Neural cell (in vitro differentiated cells): ENCODE measurements at regions not wholly inside any gene's neighbourhood (a gene's known extent, or its start where the extent isn't known, plus 50 kb on each side); places are given as distances from the start of the nearest gene placed in this dataset.

Experiments used
- POLR2AphosphoS5 ChIP-seq: IDR thresholded peaks from 2 replicates; pipeline ENCODE4 v1.6.1; 2012
- RAD21 ChIP-seq: fragments of 450-650 bp; conservative IDR thresholded peaks from 2 replicates; pipeline ENCODE4 v1.6.1; 2014; ENCODE audit warnings: antibody characterized with exemption, mild to moderate bottlenecking, moderate library complexity
- TF ChIP-seq, protein P1 (sequence below): fragments of 450-650 bp; IDR thresholded peaks from 2 replicates; pipeline ENCODE4 v1.5.1; 2014; ENCODE audit warnings: antibody characterized with exemption, mild to moderate bottlenecking, moderate library complexity; ENCODE audit not compliant: poor library complexity, severe bottlenecking
- TF ChIP-seq, protein P2 (sequence below): IDR thresholded peaks from 2 replicates; pipeline ENCODE4 v1.6.1; 2012; ENCODE audit warnings: borderline replicate concordance

DNA sequence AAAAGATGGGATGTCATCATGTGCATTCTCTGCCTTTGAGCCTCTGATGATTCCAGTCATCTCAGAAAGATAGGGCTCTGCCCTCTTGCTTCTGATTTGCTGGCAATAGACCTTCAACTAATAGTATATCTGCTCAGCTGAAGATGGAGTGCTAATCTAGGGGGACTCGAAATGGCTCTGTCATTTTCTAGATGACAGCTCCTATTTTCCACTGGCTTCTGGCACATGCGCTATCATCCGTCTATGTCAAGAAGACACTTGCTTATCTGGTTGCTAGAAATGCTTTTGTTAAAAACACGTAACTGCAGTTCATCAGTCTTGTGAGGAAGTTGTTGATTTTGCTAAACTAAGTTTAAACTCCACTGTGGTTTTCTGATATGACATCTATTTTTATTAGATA, 265.5 kb upstream of the ZNF608 start:
- TF ChIP-seq, protein P1, sequence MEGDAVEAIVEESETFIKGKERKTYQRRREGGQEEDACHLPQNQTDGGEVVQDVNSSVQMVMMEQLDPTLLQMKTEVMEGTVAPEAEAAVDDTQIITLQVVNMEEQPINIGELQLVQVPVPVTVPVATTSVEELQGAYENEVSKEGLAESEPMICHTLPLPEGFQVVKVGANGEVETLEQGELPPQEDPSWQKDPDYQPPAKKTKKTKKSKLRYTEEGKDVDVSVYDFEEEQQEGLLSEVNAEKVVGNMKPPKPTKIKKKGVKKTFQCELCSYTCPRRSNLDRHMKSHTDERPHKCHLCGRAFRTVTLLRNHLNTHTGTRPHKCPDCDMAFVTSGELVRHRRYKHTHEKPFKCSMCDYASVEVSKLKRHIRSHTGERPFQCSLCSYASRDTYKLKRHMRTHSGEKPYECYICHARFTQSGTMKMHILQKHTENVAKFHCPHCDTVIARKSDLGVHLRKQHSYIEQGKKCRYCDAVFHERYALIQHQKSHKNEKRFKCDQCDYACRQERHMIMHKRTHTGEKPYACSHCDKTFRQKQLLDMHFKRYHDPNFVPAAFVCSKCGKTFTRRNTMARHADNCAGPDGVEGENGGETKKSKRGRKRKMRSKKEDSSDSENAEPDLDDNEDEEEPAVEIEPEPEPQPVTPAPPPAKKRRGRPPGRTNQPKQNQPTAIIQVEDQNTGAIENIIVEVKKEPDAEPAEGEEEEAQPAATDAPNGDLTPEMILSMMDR = peak; percentile 34
- peak; percentile 50 for TF ChIP-seq RAD21
- TF ChIP-seq, protein P2, sequence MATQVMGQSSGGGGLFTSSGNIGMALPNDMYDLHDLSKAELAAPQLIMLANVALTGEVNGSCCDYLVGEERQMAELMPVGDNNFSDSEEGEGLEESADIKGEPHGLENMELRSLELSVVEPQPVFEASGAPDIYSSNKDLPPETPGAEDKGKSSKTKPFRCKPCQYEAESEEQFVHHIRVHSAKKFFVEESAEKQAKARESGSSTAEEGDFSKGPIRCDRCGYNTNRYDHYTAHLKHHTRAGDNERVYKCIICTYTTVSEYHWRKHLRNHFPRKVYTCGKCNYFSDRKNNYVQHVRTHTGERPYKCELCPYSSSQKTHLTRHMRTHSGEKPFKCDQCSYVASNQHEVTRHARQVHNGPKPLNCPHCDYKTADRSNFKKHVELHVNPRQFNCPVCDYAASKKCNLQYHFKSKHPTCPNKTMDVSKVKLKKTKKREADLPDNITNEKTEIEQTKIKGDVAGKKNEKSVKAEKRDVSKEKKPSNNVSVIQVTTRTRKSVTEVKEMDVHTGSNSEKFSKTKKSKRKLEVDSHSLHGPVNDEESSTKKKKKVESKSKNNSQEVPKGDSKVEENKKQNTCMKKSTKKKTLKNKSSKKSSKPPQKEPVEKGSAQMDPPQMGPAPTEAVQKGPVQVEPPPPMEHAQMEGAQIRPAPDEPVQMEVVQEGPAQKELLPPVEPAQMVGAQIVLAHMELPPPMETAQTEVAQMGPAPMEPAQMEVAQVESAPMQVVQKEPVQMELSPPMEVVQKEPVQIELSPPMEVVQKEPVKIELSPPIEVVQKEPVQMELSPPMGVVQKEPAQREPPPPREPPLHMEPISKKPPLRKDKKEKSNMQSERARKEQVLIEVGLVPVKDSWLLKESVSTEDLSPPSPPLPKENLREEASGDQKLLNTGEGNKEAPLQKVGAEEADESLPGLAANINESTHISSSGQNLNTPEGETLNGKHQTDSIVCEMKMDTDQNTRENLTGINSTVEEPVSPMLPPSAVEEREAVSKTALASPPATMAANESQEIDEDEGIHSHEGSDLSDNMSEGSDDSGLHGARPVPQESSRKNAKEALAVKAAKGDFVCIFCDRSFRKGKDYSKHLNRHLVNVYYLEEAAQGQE = peak; percentile 14
- peak; percentile 57 for TF ChIP-seq POLR2AphosphoS5
